ENCODE measurements at regions not wholly inside any gene's neighbourhood (a gene's known extent, or its start where the extent isn't known, plus 50 kb on each side); places are given as distances from the start of the nearest gene placed in this dataset.

DNA sequence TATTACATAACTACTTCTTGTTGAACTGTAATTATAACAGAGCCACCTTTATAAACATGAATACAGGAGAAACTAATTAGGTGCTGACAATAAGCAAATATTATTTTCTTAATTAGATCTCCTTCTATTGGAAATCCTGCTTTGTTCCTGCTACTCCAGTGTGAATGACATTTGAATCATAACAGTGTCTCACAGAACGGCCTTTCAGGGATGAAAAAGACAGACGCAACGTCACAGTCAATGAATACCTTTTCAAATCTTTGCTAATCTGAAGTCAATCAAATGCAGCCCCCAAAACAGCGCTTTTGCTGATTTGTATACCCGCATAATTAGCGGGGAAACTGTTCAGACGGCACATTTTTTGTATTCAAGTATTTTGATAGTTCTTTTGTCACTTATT, 240.4 kb upstream of the CDH8 start:
- no TSS peak for BruUV-seq (replicated peaks)
- Histone ChIP-seq H3K36me3 (ENCODE audit: control insufficient read depth in 2 of 2, insufficient read depth in 2 of 2, low read length in 1 of 2) (no peaks in the 10 kb centered on the region), H2AFZ (ENCODE audit: control insufficient read depth, low read depth, low read length) (no peak overlapping the region), H3K9ac (ENCODE audit: control insufficient read depth, insufficient read depth, low read length) (no peak overlapping the region), H3K4me2 (ENCODE audit: control insufficient read depth, insufficient read depth) (no peak overlapping the region), H3K79me2 (ENCODE audit: control insufficient read depth, insufficient read depth, low read length) (no peaks in the 10 kb centered on the region), H3K9me3 (replicated peaks; ENCODE audit: control insufficient read depth, insufficient read depth, low read length) (no peaks in the 10 kb centered on the region), H3K4me1 (ENCODE audit: control insufficient read depth, insufficient read depth, low read length) (no peaks in the 10 kb centered on the region), H3K27me3 (replicated peaks in 1 of 2; ENCODE audit: control insufficient read depth in 2 of 2, insufficient read depth in 2 of 2, low read length in 1 of 2) (no peaks in the 10 kb centered on the region), H3K4me3 (no peak overlapping the region), H4K20me1 (ENCODE audit: control insufficient read depth, insufficient read depth) (no peaks in the 10 kb centered on the region), H3K27ac (ENCODE audit: control insufficient read depth, insufficient read depth) (no peak overlapping the region)
- SMC1A ChIA-PET (ENCODE audit: uncharacterized antibody, unreplicated experiment), result no interaction called here
- TF ChIP-seq ZNF687 (IDR thresholded peaks at IDR 0.05) (no peak), NFYB (IDR thresholded peaks at IDR 0.05; ENCODE audit: insufficient read depth, low read depth, low read length) (no peak), NBN (IDR thresholded peaks at IDR 0.05) (no peak), ZNF384 (IDR thresholded peaks at IDR 0.05; ENCODE audit: borderline replicate concordance, low read depth, low read length) (no peak), YBX1 (IDR thresholded peaks at IDR 0.05) (no peak), JUND (IDR thresholded peaks at IDR 0.05; ENCODE audit: low read depth, low read length) (no peak), MEF2B (IDR thresholded peaks at IDR 0.05; ENCODE audit: partially characterized antibody, poor library complexity, severe bottlenecking) (no peak), BMI1 (IDR thresholded peaks at IDR 0.05; ENCODE audit: borderline replicate concordance) (no peak), SREBF2 (IDR thresholded peaks at IDR 0.05; ENCODE audit: low read length) (no peak), ZZZ3 (IDR thresholded peaks at IDR 0.05; ENCODE audit: control insufficient read depth, insufficient read length, low read depth) (no peak), RB1 (IDR thresholded peaks at IDR 0.05; ENCODE audit: borderline replicate concordance) (no peak), ZNF207 (IDR thresholded peaks at IDR 0.05; ENCODE audit: borderline replicate concordance) (no peak)
- TF ChIP-seq, protein P1, sequence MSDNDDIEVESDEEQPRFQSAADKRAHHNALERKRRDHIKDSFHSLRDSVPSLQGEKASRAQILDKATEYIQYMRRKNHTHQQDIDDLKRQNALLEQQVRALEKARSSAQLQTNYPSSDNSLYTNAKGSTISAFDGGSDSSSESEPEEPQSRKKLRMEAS (IDR thresholded peaks at IDR 0.05; ENCODE audit: low read depth, low read length), result no peak
- CTCF ChIA-PET, result no interaction called here
- no peak for DNase-seq (ENCODE audit: low read depth, low spot score)
- WGBS (ENCODE audit: insufficient coverage, insufficient replicate concordance, low lambda C conversion rate, missing lambda C conversion rate), result 42% methylated on average over 7 of the region's 7 CpGs
- in situ Hi-C loops (cut with MboI), result no loop called here
- POLR2A ChIA-PET, result no interaction called here
- intact Hi-C loops (cut with micrococcal nuclease; ENCODE audit: unreplicated experiment), result no loop called here
- ATAC-seq, result no peak
- FAIRE-seq, result no peak
- RAD21 ChIA-PET (ENCODE audit: unreplicated experiment), result no interaction called here
